Mesenchymal stem cell (in vitro differentiated cells and primary cell): ENCODE measurements at regions not wholly inside any gene's neighbourhood (a gene's known extent, or its start where the extent isn't known, plus 50 kb on each side); places are given as distances from the start of the nearest gene placed in this dataset.
"Not testable (repeated sequence)": the region's sequence is repeated elsewhere in the genome, so short reads cannot be mapped to it uniquely, and the experiment has no call there.

Experiments
- DNase-seq: peaks from one replicate; pipeline ENCODE4 v3.0.0-alpha.2; 2013
- H2AFZ ChIP-seq: one replicate; pipeline ENCODE4 v1.6.1; 2013; ENCODE audit warnings: low read depth, mild to moderate bottlenecking, control low read depth, inconsistent platforms, low read length, moderate library complexity
- H2AK5ac ChIP-seq: 2 replicates; pipeline ENCODE4 v1.6.1; 2013; ENCODE audit warnings: low read length, moderate library complexity, mild to moderate bottlenecking, inconsistent platforms; ENCODE audit not compliant: severe bottlenecking
- H2BK120ac ChIP-seq: one replicate; pipeline ENCODE4 v1.6.1; 2013; ENCODE audit warnings: low read depth, mild to moderate bottlenecking, inconsistent platforms, low read length, moderate library complexity
- H2BK12ac ChIP-seq, 2 experiments: one replicate each; pipeline ENCODE4 v1.6.1; 2013; ENCODE audit warnings: inconsistent platforms in 2 of 2, low read length in 2 of 2, mild to moderate bottlenecking in 2 of 2, moderate library complexity in 2 of 2, control low read depth in 1 of 2
- H2BK15ac ChIP-seq: one replicate; pipeline ENCODE4 v1.6.1; 2013; ENCODE audit warnings: mild to moderate bottlenecking, low read depth, inconsistent platforms; ENCODE audit not compliant: poor library complexity, severe bottlenecking
- H2BK5ac ChIP-seq: 2 replicates; pipeline ENCODE4 v1.6.1; 2013; ENCODE audit warnings: low read depth, mild to moderate bottlenecking, low read length, control low read depth, inconsistent platforms; ENCODE audit not compliant: poor library complexity, severe bottlenecking
- H3K14ac ChIP-seq, 2 experiments: one replicate each; pipeline ENCODE4 v1.6.1; 2013; ENCODE audit warnings: inconsistent platforms in 2 of 2, low read length in 2 of 2, control low read depth in 1 of 2, mild to moderate bottlenecking in 1 of 2, moderate library complexity in 1 of 2
- H3K18ac ChIP-seq, 2 experiments: one replicate each; pipeline ENCODE4 v1.6.1; 2013; ENCODE audit warnings: inconsistent platforms in 2 of 2, low read length in 2 of 2, control low read depth in 1 of 2, low read depth in 1 of 2, mild to moderate bottlenecking in 1 of 2
- H3K23ac ChIP-seq, 2 experiments: one replicate each; pipeline ENCODE4 v1.6.1; 2013; ENCODE audit warnings: inconsistent platforms in 2 of 2, low read length in 2 of 2, mild to moderate bottlenecking in 2 of 2, moderate library complexity in 2 of 2, control low read depth in 1 of 2
- H3K27ac ChIP-seq: 2 replicates; pipeline ENCODE4 v1.5.1; 2013; ENCODE audit warnings: mild to moderate bottlenecking, moderate library complexity, low read length, control low read depth, inconsistent platforms; ENCODE audit not compliant: poor library complexity, severe bottlenecking
- H3K27me3 ChIP-seq, 2 experiments: 2 replicates each; pipeline versions ENCODE4 v1.6.1 to v1.7.0; 2013; ENCODE audit warnings: low read length in 2 of 2, mild to moderate bottlenecking in 2 of 2, moderate library complexity in 2 of 2, control low read depth in 1 of 2, inconsistent platforms in 1 of 2; ENCODE audit not compliant: control insufficient read depth in 1 of 2, insufficient read depth in 1 of 2
- H3K36me3 ChIP-seq, 2 experiments: 2 replicates each; pipeline versions ENCODE4 v1.6.1 to v1.7.0; 2013; ENCODE audit warnings: low read length in 2 of 2, control low read depth in 1 of 2, inconsistent platforms in 1 of 2, low read depth in 1 of 2, mild to moderate bottlenecking in 1 of 2; ENCODE audit not compliant: insufficient read depth in 2 of 2, control insufficient read depth in 1 of 2
- H3K4ac ChIP-seq, 2 experiments: one replicate each; pipeline ENCODE4 v1.6.1; 2013; ENCODE audit warnings: inconsistent platforms in 2 of 2, low read length in 2 of 2, mild to moderate bottlenecking in 2 of 2, moderate library complexity in 2 of 2, control low read depth in 1 of 2, low read depth in 1 of 2
- H3K4me1 ChIP-seq: 2 replicates; pipeline ENCODE4 v1.6.1; 2013; ENCODE audit warnings: low read depth, low read length, control low read depth; ENCODE audit not compliant: control insufficient read depth, insufficient read depth
- H3K4me2 ChIP-seq: 2 replicates; pipeline ENCODE4 v1.6.1; 2013; ENCODE audit warnings: low read length, mild to moderate bottlenecking, inconsistent platforms; ENCODE audit not compliant: poor library complexity, severe bottlenecking
- H3K4me3 ChIP-seq, 2 experiments: 2 replicates each; pipeline versions ENCODE4 v1.5.1 to v1.7.0; 2013; ENCODE audit warnings: low read length in 2 of 2, mild to moderate bottlenecking in 2 of 2, control low read depth in 1 of 2, low read depth in 1 of 2; ENCODE audit not compliant: insufficient read depth in 1 of 2
- H3K79me1 ChIP-seq: replicated peaks from 2 replicates; pipeline ENCODE4 v1.6.1; 2013; ENCODE audit warnings: mild to moderate bottlenecking, control low read depth, low read length, inconsistent platforms; ENCODE audit not compliant: poor library complexity, severe bottlenecking
- H3K9ac ChIP-seq: 2 replicates; pipeline ENCODE4 v1.7.0; 2013; ENCODE audit warnings: mild to moderate bottlenecking, low read length, moderate library complexity
- H3K9me3 ChIP-seq: 2 replicates; pipeline ENCODE4 v1.7.0; 2013; ENCODE audit warnings: mild to moderate bottlenecking, low read length; ENCODE audit not compliant: control insufficient read depth
- H4K8ac ChIP-seq: one replicate; pipeline ENCODE4 v1.6.1; 2013; ENCODE audit warnings: inconsistent platforms, mild to moderate bottlenecking, low read length, moderate library complexity
- H4K91ac ChIP-seq: one replicate; pipeline ENCODE4 v1.6.1; 2013; ENCODE audit warnings: mild to moderate bottlenecking, low read length, inconsistent platforms
- WGBS: methylation state at CpG from one replicate; pipeline ENCODE4 v1.1.7; 2013; ENCODE audit warnings: mixed read lengths; 5-methylcytosine and 5-hydroxymethylcytosine counted together

- H2BK120ac ChIP-seq, H3K79me1 ChIP-seq, H3K27me3 ChIP-seq, H3K36me3 ChIP-seq, H2AFZ ChIP-seq, H2BK5ac ChIP-seq, H3K4me2 ChIP-seq, H3K18ac ChIP-seq, H4K91ac ChIP-seq, H3K4me3 ChIP-seq, H3K23ac ChIP-seq, H3K14ac ChIP-seq, H3K9ac ChIP-seq, DNase-seq, H2BK12ac ChIP-seq, H3K27ac ChIP-seq, H3K4ac ChIP-seq, H4K8ac ChIP-seq, H2AK5ac ChIP-seq, H2BK15ac ChIP-seq, H3K4me1 ChIP-seq: not testable (repeated sequence)
- peaks cover 29% of the 10 kb centered on the region for H3K9me3 ChIP-seq
- 13% methylated on average over 1 of the region's 2 CpGs for WGBS
Measured at GRCh38 chr21:9652819-9653218, 868.6 kb upstream of the TPTE start.

DNA sequence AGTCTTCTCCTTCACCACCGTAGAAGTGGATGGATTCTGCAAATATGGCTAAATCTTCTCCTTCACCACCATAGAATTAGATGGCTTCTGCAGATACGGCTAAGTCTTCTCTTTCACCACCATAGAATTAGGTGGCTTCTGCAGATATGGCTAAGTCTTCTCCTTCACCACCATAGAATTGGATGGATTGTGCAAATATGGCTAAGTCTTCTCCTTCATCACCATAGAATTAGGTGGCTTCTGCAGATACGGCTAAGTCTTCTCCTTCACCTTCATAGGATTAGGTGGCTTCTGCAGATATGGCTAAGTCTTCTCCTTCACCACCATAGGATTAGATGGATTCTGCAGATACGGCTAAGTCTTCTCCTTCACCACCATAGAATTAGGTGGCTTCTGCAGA, 866.2 kb upstream of the TPTE start:
- not testable (repeated sequence) for H3K14ac ChIP-seq, H3K9ac ChIP-seq, H2AK5ac ChIP-seq, H3K27ac ChIP-seq, H3K4me2 ChIP-seq, H4K91ac ChIP-seq, H4K8ac ChIP-seq, H3K27me3 ChIP-seq, H3K23ac ChIP-seq, H2BK12ac ChIP-seq, H3K4ac ChIP-seq, H3K4me3 ChIP-seq, H3K79me1 ChIP-seq, H2AFZ ChIP-seq, H2BK120ac ChIP-seq, H3K4me1 ChIP-seq, DNase-seq, H3K18ac ChIP-seq, H3K36me3 ChIP-seq, H2BK15ac ChIP-seq, H2BK5ac ChIP-seq
- H3K9me3 ChIP-seq: peaks cover 31% of the 10 kb centered on the region
- 87% methylated on average over 4 of the region's 4 CpGs for WGBS

- not testable (repeated sequence) for DNase-seq, H3K4me3 ChIP-seq, H3K27me3 ChIP-seq, H3K4me2 ChIP-seq, H3K36me3 ChIP-seq, H3K4ac ChIP-seq, H2AFZ ChIP-seq, H4K91ac ChIP-seq, H2AK5ac ChIP-seq, H3K23ac ChIP-seq, H3K4me1 ChIP-seq, H3K27ac ChIP-seq, H3K14ac ChIP-seq, H2BK5ac ChIP-seq, H3K9ac ChIP-seq, H3K18ac ChIP-seq, H2BK120ac ChIP-seq, H2BK15ac ChIP-seq, H4K8ac ChIP-seq, H3K79me1 ChIP-seq, H2BK12ac ChIP-seq
- WGBS: 58% methylated on average over 4 of the region's 4 CpGs
- peaks cover 28% of the 10 kb centered on the region for H3K9me3 ChIP-seq
Measured at GRCh38 chr21:9656455-9656854, 864.9 kb upstream of the TPTE start.

GRCh38 chr21:9657779-9658178, 863.6 kb upstream of the TPTE start:
- H3K27ac ChIP-seq, H3K79me1 ChIP-seq, H3K18ac ChIP-seq, H2BK15ac ChIP-seq, H3K4me3 ChIP-seq, H3K36me3 ChIP-seq, H2BK5ac ChIP-seq, H2BK120ac ChIP-seq, H3K9ac ChIP-seq, H3K4me2 ChIP-seq, H3K23ac ChIP-seq, H4K91ac ChIP-seq, H3K14ac ChIP-seq, H2AFZ ChIP-seq, H3K4me1 ChIP-seq, H2AK5ac ChIP-seq, DNase-seq, H2BK12ac ChIP-seq, H3K27me3 ChIP-seq, H3K4ac ChIP-seq, H4K8ac ChIP-seq: not testable (repeated sequence)
- 66% methylated on average over 4 of the region's 5 CpGs for WGBS
- H3K9me3 ChIP-seq: peaks cover 28% of the 10 kb centered on the region
